ENCODE measurements at regions not wholly inside any gene's neighbourhood (a gene's known extent, or its start where the extent isn't known, plus 50 kb on each side); places are given as distances from the start of the nearest gene placed in this dataset.

DNA sequence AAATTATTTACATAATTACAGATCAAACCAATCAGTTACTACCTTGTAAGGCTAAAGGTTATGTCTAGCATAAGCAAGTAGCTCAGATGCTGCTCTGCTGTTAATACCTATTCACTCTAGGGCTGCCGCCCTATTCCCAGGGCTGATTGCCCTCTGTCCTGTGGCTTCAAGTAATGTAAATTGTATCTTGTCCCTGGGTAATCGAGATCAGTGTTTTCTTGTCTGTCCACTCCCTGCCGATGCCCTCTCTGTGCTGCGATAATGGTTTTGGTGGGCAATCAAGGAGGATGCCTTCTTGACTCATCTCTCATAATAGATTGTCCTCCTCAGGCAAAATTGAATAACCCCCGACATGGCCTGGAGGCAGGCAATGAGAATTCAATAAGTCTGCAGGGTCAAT, 641.0 kb upstream of the PITX2 start:
- TF ChIP-seq CTCF (IDR thresholded peaks at IDR 0.05; ENCODE audit: insufficient read depth, low read length, poor library complexity, severe bottlenecking) (no peak), EZH2phosphoT487 (conservative IDR thresholded peaks at IDR 0.05; ENCODE audit: low read length) (no peak)
